NCI-H187 treated with DMSO at 0.1 percent for 48 hours (cell line): ENCODE measurements at regions not wholly inside any gene's neighbourhood (a gene's known extent, or its start where the extent isn't known, plus 50 kb on each side); places are given as distances from the start of the nearest gene placed in this dataset.

Source experiments
- DNase-seq: peaks from one replicate; lab custom pipeline; 2025; lab: John Stamatoyannopoulos, UW

DNA sequence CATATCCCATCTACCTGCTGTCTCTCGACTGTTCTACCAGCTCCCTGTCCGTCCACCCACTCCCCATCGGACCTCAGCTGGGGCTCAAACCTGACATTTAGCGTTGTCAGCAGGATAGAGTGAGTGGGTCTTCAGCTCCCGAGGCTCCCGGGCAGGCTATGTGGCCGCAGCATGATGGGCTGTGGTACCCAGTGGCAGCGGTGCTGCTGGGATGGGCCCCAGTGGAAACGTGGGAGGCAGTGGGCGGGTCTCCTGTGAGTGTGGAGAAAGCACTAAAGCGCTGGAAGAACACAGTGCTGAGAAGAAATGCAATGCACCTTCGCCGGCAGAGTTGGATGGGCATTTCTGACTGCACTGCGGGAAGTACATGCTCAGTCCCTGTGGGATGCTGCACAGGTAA lies 204.8 kb upstream of the SYT4 start:
- DNase-seq = no peak

DNA sequence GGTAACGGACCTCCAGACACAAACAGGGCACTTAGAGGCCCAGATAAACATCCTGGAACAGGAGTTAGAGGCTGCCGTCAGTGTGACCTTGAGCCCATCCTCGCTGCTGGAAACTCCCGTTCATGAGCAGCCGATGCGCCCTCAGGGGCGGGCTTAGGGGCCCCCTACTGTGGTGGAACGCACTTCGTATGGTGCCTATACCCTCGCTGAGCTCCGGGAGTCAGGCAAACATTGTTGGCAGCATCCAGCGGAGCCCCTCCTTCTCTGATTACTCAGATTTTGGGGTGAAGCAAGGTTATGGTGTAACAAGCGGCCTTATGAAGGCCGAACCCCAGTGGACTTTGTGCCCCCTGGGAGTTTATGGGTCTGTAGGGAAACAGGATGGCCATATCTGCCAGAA lies 205.3 kb upstream of the SYT4 start:
- no peak for DNase-seq

GRCh38 chr18:43484710-43485109 lies 207.4 kb upstream of the SYT4 start:
- DNase-seq = no peak

DNA sequence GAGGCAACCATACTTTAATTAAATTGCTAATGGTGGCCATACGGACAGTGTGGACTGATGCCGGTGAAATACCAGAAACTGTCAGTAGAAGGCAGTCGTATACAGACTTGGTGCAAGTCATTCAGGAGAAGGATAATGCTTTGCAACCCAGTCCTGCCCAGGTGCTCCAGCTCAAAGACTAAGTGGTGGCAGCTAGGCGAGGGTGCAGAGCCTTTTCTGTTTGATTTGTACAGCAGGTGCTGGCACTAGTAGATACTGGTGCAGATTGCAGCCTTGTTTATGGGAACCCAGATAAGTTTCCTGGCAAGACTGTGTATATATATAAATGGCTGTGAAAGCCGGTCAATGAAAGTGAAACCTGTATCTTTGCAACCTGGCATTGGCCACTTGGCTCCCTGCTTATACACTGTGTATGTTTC lies 208.3 kb upstream of the SYT4 start:
- no peak for DNase-seq

DNA sequence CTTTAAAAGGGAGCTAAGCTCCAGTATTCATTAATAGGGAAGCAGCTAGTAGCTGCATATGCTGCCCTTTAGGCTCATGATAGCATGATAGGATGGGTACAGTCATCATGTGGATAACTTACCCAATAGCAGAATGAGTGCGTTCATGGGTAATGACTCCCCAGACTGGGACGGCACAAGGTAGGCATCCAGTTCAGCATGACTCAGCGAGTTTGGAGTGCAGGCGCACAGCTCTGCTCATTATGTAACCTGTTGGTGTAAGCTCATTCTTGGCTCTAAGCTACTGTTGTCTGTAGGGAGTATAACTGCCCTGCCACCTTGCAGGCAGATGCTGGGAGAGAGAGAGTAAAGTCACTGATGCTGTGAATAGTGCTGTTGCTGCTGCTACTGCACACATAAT lies 209.2 kb upstream of the SYT4 start:
- no peak for DNase-seq

- DNase-seq = no peak
Observed at GRCh38 chr18:43501099-43501498, 223.8 kb upstream of the SYT4 start.

DNA sequence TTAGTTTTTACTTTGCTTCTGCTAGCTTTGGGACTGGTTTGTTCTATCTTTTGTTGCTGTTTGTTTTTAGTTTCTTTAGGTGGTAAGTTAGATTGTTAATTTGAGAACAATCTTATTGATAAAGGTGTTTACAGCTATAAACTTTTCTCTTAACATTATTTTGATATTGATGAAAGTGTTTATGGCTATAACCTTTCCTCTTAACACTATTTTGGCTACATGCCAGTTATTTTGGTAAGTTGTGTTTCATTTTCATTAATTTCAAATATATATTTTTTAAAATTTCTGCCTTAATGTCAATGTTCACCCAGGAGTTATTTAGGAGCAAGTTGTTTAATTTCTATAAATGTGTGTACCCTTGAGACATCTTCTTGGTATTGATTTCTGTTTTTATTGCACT lies 229.6 kb upstream of the SYT4 start:
- no peak for DNase-seq

GRCh38 chr18:43507842-43508481 lies 230.7 kb upstream of the SYT4 start:
- no peak for DNase-seq

GRCh38 chr18:43514747-43515146 lies 237.5 kb upstream of the SYT4 start:
- DNase-seq = no peak

DNA sequence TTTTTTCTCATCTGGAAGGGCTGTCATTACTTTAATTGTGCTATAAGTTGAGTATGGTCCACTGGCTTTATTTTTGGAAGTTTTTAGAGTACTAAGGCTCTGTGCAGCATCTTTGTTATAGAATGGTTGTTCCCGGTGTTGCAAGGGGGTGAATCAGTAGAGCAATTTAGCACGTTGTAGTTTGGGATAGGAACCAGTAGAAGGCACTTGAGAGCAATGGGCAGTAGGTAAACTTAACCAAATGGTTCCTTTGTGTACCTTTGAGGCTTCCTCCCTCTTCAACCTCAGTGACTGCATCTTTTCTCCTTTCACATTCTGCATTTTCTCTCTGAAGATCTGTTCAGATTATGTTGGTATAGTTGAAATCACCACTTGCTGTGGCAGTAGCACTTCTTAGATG lies 238.2 kb upstream of the SYT4 start:
- no peak for DNase-seq

DNA sequence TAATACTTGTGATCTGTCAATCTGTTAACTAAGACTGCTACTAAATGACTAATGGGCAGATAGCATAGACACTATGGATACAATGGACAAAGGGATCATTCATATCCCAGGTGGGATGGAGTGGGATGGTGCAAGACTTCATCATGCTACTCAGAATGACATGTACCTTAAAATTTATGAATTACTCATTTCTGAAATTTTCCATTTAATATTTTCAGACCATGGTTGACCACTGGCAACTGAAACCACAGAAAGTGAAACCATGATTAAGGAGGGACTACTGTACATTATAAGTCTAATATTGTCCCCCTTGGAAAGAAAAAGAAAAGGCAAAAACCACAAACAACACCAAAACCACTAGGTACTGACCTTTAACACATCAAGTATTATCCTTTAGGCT lies 247.0 kb upstream of the SYT4 start:
- no peak for DNase-seq

GRCh38 chr18:43525169-43525568 lies 247.9 kb upstream of the SYT4 start:
- DNase-seq = no peak

GRCh38 chr18:43526426-43527145 lies 249.3 kb upstream of the SYT4 start:
- DNase-seq = no peak

- DNase-seq = no peak
Observed at GRCh38 chr18:43531438-43531837, 254.1 kb upstream of the SYT4 start.

- no peak for DNase-seq
Observed at GRCh38 chr18:43533371-43533770, 256.1 kb upstream of the SYT4 start.

DNA sequence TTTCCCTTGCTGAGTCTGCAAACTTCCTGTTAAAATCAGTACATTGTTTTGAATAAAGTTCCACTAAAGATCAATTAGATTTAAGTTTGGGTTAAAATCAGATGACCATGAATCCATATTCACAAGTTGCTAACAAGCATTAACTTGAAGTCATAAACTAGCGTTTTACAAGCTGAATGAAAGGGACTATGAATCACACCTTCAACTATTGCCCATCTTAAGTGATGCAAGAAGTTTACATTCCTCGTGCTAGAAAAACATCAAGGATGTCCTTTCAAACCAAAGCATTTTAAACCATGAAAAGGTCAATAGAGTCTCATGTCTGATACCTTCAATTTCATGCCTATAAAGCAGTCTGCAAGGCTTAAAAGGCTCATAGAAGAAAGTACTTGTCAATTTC lies 257.2 kb upstream of the SYT4 start:
- DNase-seq = no peak

GRCh38 chr18:43539862-43540261 lies 262.6 kb upstream of the SYT4 start:
- no peak for DNase-seq

DNA sequence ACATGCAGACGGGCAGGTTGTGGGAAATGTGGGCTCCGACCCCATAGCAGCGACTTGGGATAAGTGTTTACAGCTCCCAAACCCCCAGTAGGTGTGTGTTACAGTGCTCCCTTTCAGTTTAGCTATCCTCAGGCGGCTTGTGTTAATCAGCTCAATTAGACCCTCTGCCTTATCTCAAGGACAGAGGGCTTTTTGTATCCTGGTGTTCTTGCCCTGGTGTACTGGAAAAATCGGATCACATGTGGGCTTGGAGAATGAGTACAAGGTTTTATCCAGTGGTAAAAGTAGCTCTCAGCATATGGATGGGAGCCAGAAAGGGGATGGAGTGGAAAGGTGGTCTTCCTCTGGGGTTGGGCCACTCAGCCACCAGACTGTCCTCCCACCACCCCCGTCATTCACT lies 264.7 kb upstream of the SYT4 start:
- DNase-seq = no peak

DNA sequence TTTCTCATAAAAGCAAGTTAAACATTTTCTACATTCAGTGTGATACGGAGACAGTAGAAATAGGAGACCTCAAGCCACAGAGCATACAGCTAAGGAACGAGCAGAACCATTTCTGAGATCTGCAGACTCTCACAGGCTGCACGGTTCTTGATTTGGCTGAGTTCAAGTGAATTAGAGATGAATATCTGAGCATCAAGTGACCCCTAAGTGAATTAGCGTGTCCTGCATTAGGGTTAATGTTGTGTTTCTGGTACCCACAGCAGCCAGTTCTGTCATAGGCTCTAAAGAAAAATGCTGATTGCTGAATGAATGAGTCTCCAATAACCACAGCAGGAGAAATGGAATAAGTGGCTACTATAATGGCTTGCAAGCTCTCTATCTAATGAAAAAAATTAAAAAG lies 265.9 kb upstream of the SYT4 start:
- DNase-seq = no peak

GRCh38 chr18:43547456-43547855 lies 270.2 kb upstream of the SYT4 start:
- no peak for DNase-seq

DNA sequence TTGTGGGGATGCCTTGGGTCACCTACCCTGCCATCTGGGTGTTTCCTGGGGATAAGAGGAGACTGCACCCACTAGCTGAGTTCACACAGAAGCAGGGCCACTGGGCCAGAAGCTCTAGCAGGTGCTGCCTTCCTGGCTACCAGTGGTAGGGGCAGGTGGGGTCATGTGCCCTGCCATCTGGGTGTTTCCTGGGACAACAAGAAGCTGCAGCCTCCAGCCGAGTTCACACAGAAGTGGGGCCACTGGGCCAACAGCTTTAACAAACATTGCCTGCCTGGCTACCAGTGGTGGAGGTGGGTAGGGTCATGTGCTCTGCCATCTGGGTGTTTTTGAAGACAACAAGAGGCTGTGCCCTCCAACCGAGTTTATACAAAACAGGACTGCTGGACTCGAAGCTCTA lies 282.2 kb upstream of the SYT4 start:
- DNase-seq = no peak

DNA sequence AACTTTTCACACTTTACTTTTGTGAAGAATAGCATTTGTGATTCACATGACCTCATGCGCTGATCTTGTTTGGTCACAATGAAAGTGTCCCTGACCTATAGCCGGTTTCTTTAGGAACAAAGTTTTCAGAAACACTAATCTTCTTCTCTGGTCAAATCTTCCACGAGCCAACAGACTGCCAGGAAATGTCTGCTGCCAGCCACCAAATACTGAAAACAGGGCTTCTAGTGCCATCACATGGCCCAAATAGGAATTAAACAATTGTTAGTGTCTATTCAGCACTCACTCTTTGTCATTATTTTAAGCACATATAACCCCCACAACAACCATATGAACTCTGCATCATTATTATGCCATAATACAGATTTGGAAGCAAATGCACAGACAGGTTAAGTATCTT lies 286.5 kb upstream of the SYT4 start:
- no peak for DNase-seq

- DNase-seq = no peak
Observed at GRCh38 chr18:43570593-43570992, 293.3 kb upstream of the SYT4 start.

- DNase-seq = no peak
Observed at GRCh38 chr18:43571078-43571689, 293.9 kb upstream of the SYT4 start.
